ENCODE measurements at regions not wholly inside any gene's neighbourhood (a gene's known extent, or its start where the extent isn't known, plus 50 kb on each side); places are given as distances from the start of the nearest gene placed in this dataset.

GRCh38 chr3:171967932-171968678 lies 71.3 kb upstream of the FNDC3B start (continued):
- no peak for TF ChIP-seq TBP (IDR thresholded peaks at IDR 0.05; ENCODE audit: low read depth, low read length)
- no peak for TF ChIP-seq JUND (IDR thresholded peaks at IDR 0.05; ENCODE audit: low read length)
- TF ChIP-seq KDM1A (IDR thresholded peaks at IDR 0.05; ENCODE audit: borderline replicate concordance, low read length), result no peak
- no peak for TF ChIP-seq EZH2 (IDR thresholded peaks at IDR 0.05; ENCODE audit: low read depth, low read length, severe bottlenecking)
- no peak for TF ChIP-seq JUN (IDR thresholded peaks at IDR 0.05; ENCODE audit: low read depth, low read length)
- no peak for TF ChIP-seq SP2 (IDR thresholded peaks at IDR 0.05; ENCODE audit: low read length)
- TF ChIP-seq CEBPB (IDR thresholded peaks at IDR 0.05; ENCODE audit: low read depth, low read length), result no peak
- TF ChIP-seq KDM5A (IDR thresholded peaks at IDR 0.05; ENCODE audit: low read length), result no peak

Data from H1 (cell line).